Mesothelial cell of epicardium (in vitro differentiated cells): ENCODE measurements at regions not wholly inside any gene's neighbourhood (a gene's known extent, or its start where the extent isn't known, plus 50 kb on each side); places are given as distances from the start of the nearest gene placed in this dataset.
A peak's percentile ranks its signal among the peaks of the same experiment; 100 is the strongest.

Experiments used
- DNase-seq, 2 experiments: peaks; one replicate each; pipeline ENCODE4 v3.0.0; 2021; ENCODE audit warnings: low spot score in 2 of 2; ENCODE audit not compliant: unreplicated experiment in 2 of 2
- H3K27ac Mint-ChIP-seq: 2 replicates; pipeline ENCODE4 v1.8.0; 2021; ENCODE audit warnings: mixed read lengths
- H3K27me3 Mint-ChIP-seq: 2 replicates; pipeline ENCODE4 v1.8.0; 2021; ENCODE audit warnings: low read depth, mixed read lengths
- H3K36me3 Mint-ChIP-seq: 2 replicates; pipeline ENCODE4 v1.8.0; 2021; ENCODE audit warnings: mixed read lengths
- H3K4me1 Mint-ChIP-seq: 2 replicates; pipeline ENCODE4 v1.8.0; 2021; ENCODE audit warnings: mixed read lengths
- H3K4me3 Mint-ChIP-seq: 2 replicates; pipeline ENCODE4 v1.8.0; 2021; ENCODE audit warnings: mild to moderate bottlenecking, moderate library complexity, mixed read lengths
- H3K9me3 Mint-ChIP-seq: 2 replicates; pipeline ENCODE4 v1.8.0; 2021; ENCODE audit warnings: mixed read lengths
- TF ChIP-seq, protein P1 (sequence below): fragments of 200-600 bp; sonication (generic); IDR thresholded peaks from one replicate; pipeline ENCODE4 v1.5.0; 2021; ENCODE audit warnings: antibody characterized with exemption; ENCODE audit not compliant: unreplicated experiment

DNA sequence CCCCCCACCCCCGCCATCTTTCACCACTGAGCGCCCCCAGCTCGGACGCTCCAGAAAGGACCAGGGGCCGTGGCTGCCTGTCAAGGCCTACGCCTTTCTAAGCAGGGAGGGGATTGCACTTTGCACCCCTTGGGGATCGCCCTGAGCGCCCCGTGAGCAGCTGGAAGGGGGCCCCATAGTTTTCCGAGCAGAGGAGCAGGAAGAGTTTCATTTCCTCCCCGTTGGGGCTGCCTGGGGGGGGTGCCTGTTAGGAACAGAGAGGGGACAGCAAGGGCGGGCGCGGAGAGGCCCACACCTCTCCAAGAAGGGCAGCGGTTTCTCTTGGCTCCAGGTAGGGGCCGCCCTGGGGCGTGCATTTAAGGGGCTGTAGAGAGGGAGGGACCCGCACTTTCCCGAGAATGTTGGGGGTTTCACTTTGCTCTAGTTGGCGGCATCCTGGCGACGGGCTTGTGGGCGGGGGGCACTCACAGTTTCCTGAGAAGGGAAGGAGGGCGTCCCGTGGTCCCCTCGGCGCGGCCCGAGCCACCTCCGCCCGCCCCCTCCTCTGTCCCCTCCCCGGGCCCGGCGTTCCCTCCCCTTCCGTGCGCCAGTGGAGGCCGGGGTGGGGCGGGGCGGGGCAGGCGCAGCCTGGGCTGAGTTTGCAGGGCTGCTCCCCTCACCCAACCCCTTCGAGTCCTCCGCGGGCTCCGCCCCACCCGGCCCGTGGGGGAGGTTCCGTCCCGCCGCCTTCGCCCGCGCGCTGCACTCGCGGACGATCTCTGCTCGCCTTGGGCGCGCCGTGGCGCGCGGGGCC, 82.3 kb upstream of the CD99 start:
- Mint-ChIP-seq H3K4me1 (peaks cover 47% of the 10 kb centered on the region), H3K27ac (peak overlapping the region; percentile 92), H3K4me3 (peak overlapping the region; percentile 89), H3K27me3 (no peaks in the 10 kb centered on the region), H3K36me3 (peaks cover 19% of the 10 kb centered on the region), H3K9me3 (peaks cover 4% of the 10 kb centered on the region)
- TF ChIP-seq, protein P1, sequence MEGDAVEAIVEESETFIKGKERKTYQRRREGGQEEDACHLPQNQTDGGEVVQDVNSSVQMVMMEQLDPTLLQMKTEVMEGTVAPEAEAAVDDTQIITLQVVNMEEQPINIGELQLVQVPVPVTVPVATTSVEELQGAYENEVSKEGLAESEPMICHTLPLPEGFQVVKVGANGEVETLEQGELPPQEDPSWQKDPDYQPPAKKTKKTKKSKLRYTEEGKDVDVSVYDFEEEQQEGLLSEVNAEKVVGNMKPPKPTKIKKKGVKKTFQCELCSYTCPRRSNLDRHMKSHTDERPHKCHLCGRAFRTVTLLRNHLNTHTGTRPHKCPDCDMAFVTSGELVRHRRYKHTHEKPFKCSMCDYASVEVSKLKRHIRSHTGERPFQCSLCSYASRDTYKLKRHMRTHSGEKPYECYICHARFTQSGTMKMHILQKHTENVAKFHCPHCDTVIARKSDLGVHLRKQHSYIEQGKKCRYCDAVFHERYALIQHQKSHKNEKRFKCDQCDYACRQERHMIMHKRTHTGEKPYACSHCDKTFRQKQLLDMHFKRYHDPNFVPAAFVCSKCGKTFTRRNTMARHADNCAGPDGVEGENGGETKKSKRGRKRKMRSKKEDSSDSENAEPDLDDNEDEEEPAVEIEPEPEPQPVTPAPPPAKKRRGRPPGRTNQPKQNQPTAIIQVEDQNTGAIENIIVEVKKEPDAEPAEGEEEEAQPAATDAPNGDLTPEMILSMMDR, result no peak
- peak; percentile 75 to 87 for DNase-seq

DNA sequence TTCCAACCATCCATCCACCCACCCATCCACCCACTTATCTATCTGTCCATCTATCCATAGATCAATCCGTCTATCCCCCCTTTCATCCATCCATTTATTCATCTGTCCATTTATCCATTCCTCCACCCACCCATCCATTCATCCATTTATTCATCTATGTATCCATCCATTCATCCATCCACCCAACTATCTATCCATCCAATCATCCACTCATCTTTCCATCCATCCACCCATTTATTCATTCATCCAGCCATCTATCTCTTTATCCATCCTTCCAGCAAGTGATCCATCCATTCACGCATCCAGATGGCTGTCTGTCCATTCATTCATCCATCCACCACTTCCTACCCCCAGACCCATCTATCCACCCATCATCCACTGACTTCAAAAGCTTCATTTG, 84.0 kb upstream of the CD99 start:
- TF ChIP-seq, protein P1, result no peak
- DNase-seq, result no peak
- Mint-ChIP-seq H3K27ac (peak overlapping the region; percentile 22), H3K4me3 (peak overlapping the region; percentile 89), H3K27me3 (no peaks in the 10 kb centered on the region), H3K4me1 (peaks cover 57% of the 10 kb centered on the region), H3K9me3 (peaks cover 4% of the 10 kb centered on the region), H3K36me3 (peaks cover 18% of the 10 kb centered on the region)

DNA sequence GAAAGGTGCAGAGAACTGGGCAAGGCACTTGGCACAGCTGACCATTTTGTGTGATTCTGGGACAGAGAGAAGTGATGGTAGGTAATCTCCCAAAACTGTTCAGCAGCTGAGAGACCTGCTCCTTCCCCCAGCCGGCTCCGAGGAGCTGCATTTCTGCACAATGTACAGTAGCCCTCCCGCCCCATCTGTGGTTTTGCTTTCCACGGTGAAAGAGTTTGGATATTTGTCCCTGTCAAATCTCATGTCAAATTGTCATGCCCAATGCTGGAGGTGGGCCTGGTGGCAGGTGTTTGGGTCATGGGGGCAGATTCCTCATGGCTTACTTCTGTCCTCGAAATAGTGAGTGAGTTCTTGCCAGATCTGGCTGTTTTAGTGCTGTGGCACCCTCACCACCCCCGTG, 90.5 kb upstream of the CD99 start:
- Mint-ChIP-seq H3K4me3 (no peak overlapping the region), H3K4me1 (peaks cover 33% of the 10 kb centered on the region), H3K9me3 (no peaks in the 10 kb centered on the region), H3K27me3 (no peaks in the 10 kb centered on the region), H3K27ac (no peak overlapping the region), H3K36me3 (peaks cover 18% of the 10 kb centered on the region)
- DNase-seq, result no peak
- TF ChIP-seq, protein P1, result no peak

DNA sequence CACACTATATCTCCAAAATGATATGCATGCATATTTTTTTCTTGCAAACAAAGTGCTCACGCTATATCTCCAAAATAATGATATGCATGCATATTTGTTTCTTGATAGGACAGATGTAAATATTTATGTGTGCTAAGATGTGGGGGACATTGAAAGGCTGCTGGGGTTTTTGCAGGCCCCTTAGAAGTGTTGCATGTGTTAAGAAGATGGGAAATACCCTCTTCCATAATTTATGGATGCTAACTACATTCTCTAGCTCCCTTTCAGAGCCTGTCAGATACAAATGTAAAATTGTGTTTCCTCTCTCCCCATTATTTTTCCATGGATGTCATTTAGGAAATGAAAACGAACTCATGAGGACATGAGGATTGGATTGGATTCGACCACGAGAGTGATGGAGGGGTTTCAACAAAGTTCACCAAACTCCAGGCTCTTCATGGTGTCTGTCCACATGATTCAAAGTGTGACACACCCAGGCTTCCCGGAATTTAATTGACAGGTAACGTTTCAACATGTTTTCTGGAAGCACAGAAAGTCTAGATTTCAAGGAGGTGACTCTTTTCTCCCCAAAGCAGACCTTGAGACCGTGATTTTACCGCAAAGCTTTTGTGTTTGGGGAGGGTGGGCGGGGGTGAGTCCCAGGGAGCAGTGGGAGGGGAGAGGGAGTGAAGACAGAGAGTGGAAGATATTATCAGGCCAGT, 94.4 kb upstream of the CD99 start:
- peak overlapping the region; percentile 25 for H3K27ac Mint-ChIP-seq
- no peak for DNase-seq
- peaks cover 18% of the 10 kb centered on the region for H3K36me3 Mint-ChIP-seq
- no peaks in the 10 kb centered on the region for H3K9me3 Mint-ChIP-seq
- H3K27me3 Mint-ChIP-seq, result no peaks in the 10 kb centered on the region
- H3K4me3 Mint-ChIP-seq, result no peak overlapping the region
- TF ChIP-seq, protein P1, result no peak
- peaks cover 14% of the 10 kb centered on the region for H3K4me1 Mint-ChIP-seq

DNA sequence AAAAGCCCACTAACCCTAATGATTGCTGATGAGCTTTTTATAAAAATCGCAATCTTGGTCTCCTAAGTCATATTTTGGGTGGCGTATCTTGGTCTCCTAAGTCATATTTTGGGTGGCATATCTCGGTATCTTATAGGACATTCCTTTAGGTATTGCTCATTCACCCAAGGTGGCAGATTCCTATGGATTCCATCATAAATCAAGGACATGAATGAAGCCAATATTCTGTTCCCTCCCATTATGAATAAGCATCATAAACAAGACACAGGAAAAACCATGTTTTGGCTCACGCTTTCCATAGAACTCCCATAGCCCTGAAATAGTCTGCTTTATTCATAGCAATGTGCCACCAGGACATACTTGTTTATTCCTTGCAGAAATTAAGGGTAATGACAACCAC, 95.0 kb upstream of the CD99 start:
- peaks cover 16% of the 10 kb centered on the region for H3K36me3 Mint-ChIP-seq
- no peak for DNase-seq
- no peaks in the 10 kb centered on the region for H3K9me3 Mint-ChIP-seq
- H3K27ac Mint-ChIP-seq, result no peak overlapping the region
- no peak overlapping the region for H3K4me3 Mint-ChIP-seq
- H3K27me3 Mint-ChIP-seq, result no peaks in the 10 kb centered on the region
- TF ChIP-seq, protein P1, result no peak
- H3K4me1 Mint-ChIP-seq, result peaks cover 14% of the 10 kb centered on the region
